ENCODE measurements at regions not wholly inside any gene's neighbourhood (a gene's known extent, or its start where the extent isn't known, plus 50 kb on each side); places are given as distances from the start of the nearest gene placed in this dataset.

- Histone ChIP-seq H3K4me2 (no peak overlapping the region), H2AFZ (ENCODE audit: low read depth) (no peak overlapping the region), H3K4me3 (IDR thresholded peaks at IDR 0.05; ENCODE audit: insufficient read depth, low read depth, low read length) (no peak overlapping the region), H3K79me2 (ENCODE audit: insufficient read depth, low read depth) (no peaks in the 10 kb centered on the region), H3K27me3 (ENCODE audit: insufficient read depth, low read depth) (no peaks in the 10 kb centered on the region), H3K27ac (no peak overlapping the region), H4K20me1 (ENCODE audit: insufficient read depth) (no peaks in the 10 kb centered on the region), H3K4me1 (ENCODE audit: low read depth, poor library complexity, severe bottlenecking) (peaks cover 19% of the 10 kb centered on the region), H3K9ac (no peak overlapping the region), H3K36me3 (ENCODE audit: insufficient read depth) (no peaks in the 10 kb centered on the region)
- TF ChIP-seq, protein P1, sequence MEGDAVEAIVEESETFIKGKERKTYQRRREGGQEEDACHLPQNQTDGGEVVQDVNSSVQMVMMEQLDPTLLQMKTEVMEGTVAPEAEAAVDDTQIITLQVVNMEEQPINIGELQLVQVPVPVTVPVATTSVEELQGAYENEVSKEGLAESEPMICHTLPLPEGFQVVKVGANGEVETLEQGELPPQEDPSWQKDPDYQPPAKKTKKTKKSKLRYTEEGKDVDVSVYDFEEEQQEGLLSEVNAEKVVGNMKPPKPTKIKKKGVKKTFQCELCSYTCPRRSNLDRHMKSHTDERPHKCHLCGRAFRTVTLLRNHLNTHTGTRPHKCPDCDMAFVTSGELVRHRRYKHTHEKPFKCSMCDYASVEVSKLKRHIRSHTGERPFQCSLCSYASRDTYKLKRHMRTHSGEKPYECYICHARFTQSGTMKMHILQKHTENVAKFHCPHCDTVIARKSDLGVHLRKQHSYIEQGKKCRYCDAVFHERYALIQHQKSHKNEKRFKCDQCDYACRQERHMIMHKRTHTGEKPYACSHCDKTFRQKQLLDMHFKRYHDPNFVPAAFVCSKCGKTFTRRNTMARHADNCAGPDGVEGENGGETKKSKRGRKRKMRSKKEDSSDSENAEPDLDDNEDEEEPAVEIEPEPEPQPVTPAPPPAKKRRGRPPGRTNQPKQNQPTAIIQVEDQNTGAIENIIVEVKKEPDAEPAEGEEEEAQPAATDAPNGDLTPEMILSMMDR (conservative IDR thresholded peaks at IDR 0.05; ENCODE audit: low read depth, low read length), result no peak
Measured at GRCh38 chr18:38571651-38572050, 1006.1 kb upstream of the CELF4 start.

DNA sequence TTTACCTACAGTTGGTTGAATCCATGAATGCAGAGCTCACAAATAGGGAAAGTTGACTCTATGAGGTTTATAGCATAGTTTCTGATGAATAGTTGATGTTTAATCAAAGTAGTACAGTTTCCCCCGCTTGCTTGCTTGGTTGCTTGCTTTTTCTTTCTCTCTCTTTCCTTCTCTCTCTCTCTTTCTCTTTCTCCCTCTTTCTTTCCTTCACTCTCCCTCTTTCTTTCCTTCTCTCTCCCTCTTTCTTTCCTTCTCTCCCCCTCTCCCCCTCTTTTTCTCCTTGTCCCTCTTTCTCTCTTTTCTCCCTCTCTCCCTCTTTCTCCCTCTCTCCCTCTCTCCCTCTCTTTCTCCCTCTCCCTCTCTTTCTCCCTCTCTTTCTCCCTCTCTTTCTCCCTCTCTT lies 999.9 kb upstream of the CELF4 start:
- Histone ChIP-seq H3K9ac (no peak overlapping the region), H3K27me3 (ENCODE audit: insufficient read depth, low read depth) (no peaks in the 10 kb centered on the region), H4K20me1 (ENCODE audit: insufficient read depth) (no peaks in the 10 kb centered on the region), H3K4me1 (ENCODE audit: low read depth, poor library complexity, severe bottlenecking) (no peaks in the 10 kb centered on the region), H3K4me2 (no peak overlapping the region), H3K79me2 (ENCODE audit: insufficient read depth, low read depth) (no peaks in the 10 kb centered on the region), H3K4me3 (IDR thresholded peaks at IDR 0.05; ENCODE audit: insufficient read depth, low read depth, low read length) (no peak overlapping the region), H3K27ac (no peak overlapping the region), H3K36me3 (ENCODE audit: insufficient read depth) (no peaks in the 10 kb centered on the region), H2AFZ (ENCODE audit: low read depth) (no peak overlapping the region)
- TF ChIP-seq, protein P1 (conservative IDR thresholded peaks at IDR 0.05; ENCODE audit: low read depth, low read length), result no peak

DNA sequence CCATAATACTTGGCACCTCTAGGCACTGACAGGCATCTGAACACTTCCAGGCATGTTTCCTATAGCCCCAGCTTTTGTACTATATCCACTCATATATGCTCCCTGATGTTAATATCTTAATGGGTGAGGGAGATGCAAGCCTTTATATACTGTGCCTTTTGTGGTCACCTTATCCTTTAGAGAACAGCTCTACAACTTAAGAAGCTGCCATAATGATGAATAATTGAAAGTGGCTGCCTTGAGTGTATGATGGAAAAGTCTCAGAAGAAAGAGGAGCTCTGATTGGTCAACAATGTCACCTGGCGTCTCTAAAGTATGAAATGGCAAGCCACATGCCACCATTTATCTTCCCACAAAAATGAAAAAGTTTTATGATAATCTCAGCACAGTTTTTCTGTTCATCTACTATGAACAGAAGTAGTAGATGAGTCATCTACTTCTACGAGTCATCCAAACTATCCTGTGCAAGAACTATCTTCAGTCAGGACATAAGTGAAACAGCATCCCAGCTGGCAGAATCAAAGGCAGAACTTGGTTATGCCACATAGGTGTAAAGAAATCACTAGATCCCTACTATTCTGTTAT lies 997.9 kb upstream of the CELF4 start:
- H3K9ac ChIP-seq, result no peak overlapping the region
- H3K27me3 ChIP-seq (ENCODE audit: insufficient read depth, low read depth), result no peaks in the 10 kb centered on the region
- H4K20me1 ChIP-seq (ENCODE audit: insufficient read depth), result no peaks in the 10 kb centered on the region
- H2AFZ ChIP-seq (ENCODE audit: low read depth), result no peak overlapping the region
- H3K4me3 ChIP-seq (IDR thresholded peaks at IDR 0.05; ENCODE audit: insufficient read depth, low read depth, low read length), result no peak overlapping the region
- H3K36me3 ChIP-seq (ENCODE audit: insufficient read depth), result no peaks in the 10 kb centered on the region
- TF ChIP-seq, protein P1 (conservative IDR thresholded peaks at IDR 0.05; ENCODE audit: low read depth, low read length), result no peak
- no peak overlapping the region for H3K27ac ChIP-seq
- no peak overlapping the region for H3K4me2 ChIP-seq
- H3K4me1 ChIP-seq (ENCODE audit: low read depth, poor library complexity, severe bottlenecking), result no peaks in the 10 kb centered on the region
- no peaks in the 10 kb centered on the region for H3K79me2 ChIP-seq (ENCODE audit: insufficient read depth, low read depth)

DNA sequence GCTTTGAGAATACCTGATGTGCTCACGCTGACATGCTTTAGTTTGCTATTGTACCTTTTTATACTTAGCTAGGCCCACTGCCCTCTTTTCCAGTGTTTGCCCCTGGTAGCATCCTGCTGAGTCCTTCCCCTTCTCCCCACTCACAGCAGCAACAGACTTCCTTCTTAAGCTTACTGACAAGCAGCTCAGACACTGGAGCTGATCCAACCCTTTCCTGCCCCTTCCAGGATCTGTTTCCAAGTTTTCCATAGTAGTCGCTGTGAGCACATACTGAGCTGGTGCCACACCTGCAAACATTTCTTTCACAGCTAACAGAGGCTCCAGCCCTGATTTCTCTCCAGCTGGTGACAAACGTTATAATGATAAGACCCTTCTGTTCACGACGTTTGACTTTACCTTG lies 991.4 kb upstream of the CELF4 start:
- H3K4me1 ChIP-seq (ENCODE audit: low read depth, poor library complexity, severe bottlenecking), result no peaks in the 10 kb centered on the region
- no peak overlapping the region for H3K27ac ChIP-seq
- H3K36me3 ChIP-seq (ENCODE audit: insufficient read depth), result no peaks in the 10 kb centered on the region
- no peaks in the 10 kb centered on the region for H4K20me1 ChIP-seq (ENCODE audit: insufficient read depth)
- no peak overlapping the region for H2AFZ ChIP-seq (ENCODE audit: low read depth)
- H3K27me3 ChIP-seq (ENCODE audit: insufficient read depth, low read depth), result no peaks in the 10 kb centered on the region
- TF ChIP-seq, protein P1 (conservative IDR thresholded peaks at IDR 0.05; ENCODE audit: low read depth, low read length), result no peak
- no peaks in the 10 kb centered on the region for H3K79me2 ChIP-seq (ENCODE audit: insufficient read depth, low read depth)
- no peak overlapping the region for H3K4me3 ChIP-seq (IDR thresholded peaks at IDR 0.05; ENCODE audit: insufficient read depth, low read depth, low read length)
- H3K9ac ChIP-seq, result no peak overlapping the region
- no peak overlapping the region for H3K4me2 ChIP-seq
